ENCODE measurements at regions not wholly inside any gene's neighbourhood (a gene's known extent, or its start where the extent isn't known, plus 50 kb on each side); places are given as distances from the start of the nearest gene placed in this dataset.

DNA sequence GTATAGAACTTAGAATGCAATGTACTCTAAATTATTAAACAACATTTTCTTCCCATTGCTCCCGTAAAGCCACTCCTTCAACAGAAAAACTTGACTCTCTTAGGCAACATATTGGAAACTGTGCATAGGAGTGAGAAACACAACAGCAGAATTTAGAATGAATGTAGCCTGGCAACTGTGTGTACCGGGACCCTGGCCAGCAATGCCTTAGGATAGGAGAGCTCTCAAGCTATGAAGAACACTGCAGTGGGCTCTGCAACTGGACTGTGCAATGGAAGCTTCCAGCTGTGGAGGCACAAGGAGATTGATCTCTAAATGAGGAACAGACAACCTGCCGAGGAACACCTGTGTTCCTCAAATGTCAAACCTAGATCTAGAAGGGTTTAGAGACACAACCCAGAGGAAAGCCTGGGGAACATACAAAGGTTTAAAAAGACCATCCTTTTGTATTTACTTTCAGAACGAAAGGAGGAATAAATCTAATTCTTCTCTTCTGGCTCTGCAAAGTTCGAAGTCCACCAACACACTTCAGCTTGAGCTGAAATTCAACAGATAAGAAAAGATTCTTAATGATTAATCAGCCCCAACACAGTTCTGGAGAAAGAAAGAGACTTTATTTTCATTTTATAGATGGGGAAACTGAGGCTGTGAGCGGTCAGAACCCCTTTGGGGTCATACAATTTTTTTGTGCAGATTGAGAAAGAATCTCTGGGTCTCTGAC lies 51.5 kb upstream of the ARL15 start:
- TF ChIP-seq, protein P1, sequence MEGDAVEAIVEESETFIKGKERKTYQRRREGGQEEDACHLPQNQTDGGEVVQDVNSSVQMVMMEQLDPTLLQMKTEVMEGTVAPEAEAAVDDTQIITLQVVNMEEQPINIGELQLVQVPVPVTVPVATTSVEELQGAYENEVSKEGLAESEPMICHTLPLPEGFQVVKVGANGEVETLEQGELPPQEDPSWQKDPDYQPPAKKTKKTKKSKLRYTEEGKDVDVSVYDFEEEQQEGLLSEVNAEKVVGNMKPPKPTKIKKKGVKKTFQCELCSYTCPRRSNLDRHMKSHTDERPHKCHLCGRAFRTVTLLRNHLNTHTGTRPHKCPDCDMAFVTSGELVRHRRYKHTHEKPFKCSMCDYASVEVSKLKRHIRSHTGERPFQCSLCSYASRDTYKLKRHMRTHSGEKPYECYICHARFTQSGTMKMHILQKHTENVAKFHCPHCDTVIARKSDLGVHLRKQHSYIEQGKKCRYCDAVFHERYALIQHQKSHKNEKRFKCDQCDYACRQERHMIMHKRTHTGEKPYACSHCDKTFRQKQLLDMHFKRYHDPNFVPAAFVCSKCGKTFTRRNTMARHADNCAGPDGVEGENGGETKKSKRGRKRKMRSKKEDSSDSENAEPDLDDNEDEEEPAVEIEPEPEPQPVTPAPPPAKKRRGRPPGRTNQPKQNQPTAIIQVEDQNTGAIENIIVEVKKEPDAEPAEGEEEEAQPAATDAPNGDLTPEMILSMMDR (IDR thresholded peaks at IDR 0.05; ENCODE audit: control insufficient read depth, insufficient read depth, low read depth, low read length, missing control alignments), result no peak
- DNase-seq (ENCODE audit: low read depth), result no peak

DNA sequence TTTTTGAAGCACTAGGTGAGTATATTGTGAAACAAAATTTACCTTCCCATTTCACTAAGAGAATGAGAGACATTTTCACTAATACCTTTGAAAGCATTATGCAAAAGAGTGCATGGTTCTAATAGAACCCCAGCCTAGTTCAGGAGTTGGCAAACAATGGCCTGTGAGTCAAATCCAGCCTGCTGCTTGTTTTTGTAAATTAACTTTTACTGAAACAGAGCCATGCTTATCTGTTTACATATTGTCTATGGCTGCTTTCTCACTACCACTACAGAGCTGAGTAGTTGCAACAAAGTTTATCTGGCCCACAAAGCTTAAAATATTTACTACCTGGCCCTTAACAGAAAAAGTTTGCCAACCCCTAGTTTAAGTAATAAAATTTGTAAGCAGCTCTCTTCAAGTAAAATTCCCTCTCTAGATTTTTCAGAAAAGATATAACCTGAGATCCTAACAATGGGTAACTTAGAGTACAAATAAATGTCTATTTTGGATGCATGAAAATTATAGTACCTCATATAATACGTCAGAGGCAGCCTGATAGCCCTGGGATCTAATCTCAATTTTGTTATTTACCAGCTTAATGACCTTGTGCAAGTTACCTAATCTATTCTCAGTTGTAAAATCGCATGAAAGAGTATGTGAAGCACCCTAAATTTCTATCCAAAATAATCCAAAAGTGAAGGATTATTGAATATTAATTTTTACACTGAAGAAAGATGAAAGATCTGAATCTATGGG lies 50.7 kb upstream of the ARL15 start:
- no peak overlapping the region for H3K4me3 ChIP-seq (ENCODE audit: control insufficient read depth, low read depth, low read length)
- TF ChIP-seq, protein P1 (IDR thresholded peaks at IDR 0.05; ENCODE audit: control insufficient read depth, insufficient read depth, low read depth, low read length, missing control alignments), result no peak
- no peak for DNase-seq (ENCODE audit: low read depth)

More for the DNA sequence above, 51.5 kb upstream of the ARL15 start:
- H3K4me3 ChIP-seq (ENCODE audit: control insufficient read depth, low read depth, low read length), result no peak overlapping the region

All from AG09309 (cell line).